ENCODE measurements at regions not wholly inside any gene's neighbourhood (a gene's known extent, or its start where the extent isn't known, plus 50 kb on each side); places are given as distances from the start of the nearest gene placed in this dataset.

GRCh38 chr4:79604152-79604551 lies 196.1 kb upstream of the GK2 start:
- no peak overlapping the region for H3K9ac ChIP-seq (ENCODE audit: extremely low read depth, low read length, poor library complexity, severe bottlenecking)
- no peaks in the 10 kb centered on the region for H3K4me1 ChIP-seq (ENCODE audit: control insufficient read depth, insufficient read depth, low read length)
- no peaks in the 10 kb centered on the region for H3K27me3 ChIP-seq (ENCODE audit: control insufficient read depth, insufficient read depth, low read length, poor library complexity, severe bottlenecking)
- Mint-ChIP-seq H3K27ac (no peak overlapping the region), H3K4me1 (peaks cover 2% of the 10 kb centered on the region), H3K9me3 (peaks cover 3% of the 10 kb centered on the region), H3K4me3 (no peak overlapping the region), H3K36me3 (ENCODE audit: low read depth) (no peaks in the 10 kb centered on the region), H3K27me3 (ENCODE audit: insufficient read depth) (no peaks in the 10 kb centered on the region)
- no peaks in the 10 kb centered on the region for H3K9me3 ChIP-seq (ENCODE audit: control insufficient read depth, low read length)
- no peak overlapping the region for H3K27ac ChIP-seq (ENCODE audit: low read depth, low read length)
- DNase-seq: no peak
- no peak overlapping the region for H3K4me3 ChIP-seq (ENCODE audit: low read length)
- H3K36me3 ChIP-seq (ENCODE audit: control insufficient read depth, insufficient read depth, low read length): no peaks in the 10 kb centered on the region
- no peak for TF ChIP-seq CTCF (conservative IDR thresholded peaks at IDR 0.05)

GRCh38 chr4:79603681-79604080 lies 195.7 kb upstream of the GK2 start:
- Mint-ChIP-seq H3K4me3 (no peak overlapping the region), H3K27me3 (ENCODE audit: insufficient read depth) (no peaks in the 10 kb centered on the region), H3K36me3 (ENCODE audit: low read depth) (no peaks in the 10 kb centered on the region), H3K9me3 (peaks cover 3% of the 10 kb centered on the region), H3K27ac (no peak overlapping the region), H3K4me1 (peaks cover 2% of the 10 kb centered on the region)
- Histone ChIP-seq H3K9me3 (ENCODE audit: control insufficient read depth, low read length) (no peaks in the 10 kb centered on the region), H3K27ac (ENCODE audit: low read depth, low read length) (no peak overlapping the region), H3K36me3 (ENCODE audit: control insufficient read depth, insufficient read depth, low read length) (no peaks in the 10 kb centered on the region), H3K4me1 (ENCODE audit: control insufficient read depth, insufficient read depth, low read length) (no peaks in the 10 kb centered on the region), H3K27me3 (ENCODE audit: control insufficient read depth, insufficient read depth, low read length, poor library complexity, severe bottlenecking) (no peaks in the 10 kb centered on the region), H3K4me3 (ENCODE audit: low read length) (no peak overlapping the region), H3K9ac (ENCODE audit: extremely low read depth, low read length, poor library complexity, severe bottlenecking) (no peak overlapping the region)
- TF ChIP-seq CTCF (conservative IDR thresholded peaks at IDR 0.05): no peak
- WGBS, 2 experiments (ENCODE audit: insufficient coverage in 1 of 2, insufficient read length in 1 of 2): 89 to 93% methylated on average over 3 to 5 of the region's 5 CpGs
- DNase-seq: no peak

GRCh38 chr4:79599691-79600090 lies 191.7 kb upstream of the GK2 start:
- H3K27ac ChIP-seq (ENCODE audit: low read depth, low read length): no peak overlapping the region
- no peaks in the 10 kb centered on the region for H3K36me3 ChIP-seq (ENCODE audit: control insufficient read depth, insufficient read depth, low read length)
- Mint-ChIP-seq H3K4me3 (no peak overlapping the region), H3K9me3 (no peaks in the 10 kb centered on the region), H3K27ac (no peak overlapping the region), H3K36me3 (ENCODE audit: low read depth) (no peaks in the 10 kb centered on the region), H3K27me3 (ENCODE audit: insufficient read depth) (no peaks in the 10 kb centered on the region), H3K4me1 (peaks cover 2% of the 10 kb centered on the region)
- no peaks in the 10 kb centered on the region for H3K4me1 ChIP-seq (ENCODE audit: control insufficient read depth, insufficient read depth, low read length)
- H3K27me3 ChIP-seq (ENCODE audit: control insufficient read depth, insufficient read depth, low read length, poor library complexity, severe bottlenecking): no peaks in the 10 kb centered on the region
- no peak for TF ChIP-seq CTCF (conservative IDR thresholded peaks at IDR 0.05)
- no peak overlapping the region for H3K4me3 ChIP-seq (ENCODE audit: low read length)
- WGBS, 2 experiments (ENCODE audit: insufficient coverage in 1 of 2, insufficient read length in 1 of 2): 97 to 100% methylated on average over 1 of the region's 1 CpG
- no peak overlapping the region for H3K9ac ChIP-seq (ENCODE audit: extremely low read depth, low read length, poor library complexity, severe bottlenecking)
- H3K9me3 ChIP-seq (ENCODE audit: control insufficient read depth, low read length): no peaks in the 10 kb centered on the region
- no peak for DNase-seq

All from endodermal cell (in vitro differentiated cells).